Common myeloid progenitor, CD34-positive (primary cell): ENCODE measurements at regions not wholly inside any gene's neighbourhood (a gene's known extent, or its start where the extent isn't known, plus 50 kb on each side); places are given as distances from the start of the nearest gene placed in this dataset.

Experiments used
- CTCF ChIA-PET: fragments of 350-600 bp; sonication (Branson Sonifier 250); formaldehyde crosslinking; loops from one replicate; lab custom pipeline; 2021; ENCODE audit warnings: antibody characterized with exemption; lab: Charles Lee
- POLR2A ChIA-PET: fragments of 350-600 bp; sonication (Branson Sonifier 250); formaldehyde crosslinking; loops from one replicate; lab custom pipeline; 2021; ENCODE audit warnings: antibody characterized with exemption; lab: Charles Lee
- DNase-seq, 3 donors: peaks; one replicate each; pipeline versions ENCODE4 v3.0.0 to v3.0.0-alpha.2; 2013
- H3K27ac ChIP-seq, 2 experiments: 1 replicate in 1 of 2; 2 replicates in 1 of 2; pipeline ENCODE4 v1.7.0; 2013; ENCODE audit warnings: inconsistent platforms in 2 of 2, low read length in 2 of 2, mild to moderate bottlenecking in 2 of 2, low read depth in 1 of 2, moderate library complexity in 1 of 2; ENCODE audit not compliant: severe bottlenecking in 2 of 2, insufficient read depth in 1 of 2, poor library complexity in 1 of 2
- H3K27me3 ChIP-seq, 5 experiments: replicated peaks in 2 of 5; 1 replicate in 3 of 5; 2 replicates in 2 of 5; pipeline versions ENCODE4 v1.6.1 to v1.7.0; 2013; ENCODE audit warnings: low read length in 4 of 5, mild to moderate bottlenecking in 2 of 5, moderate library complexity in 2 of 5, inconsistent platforms in 1 of 5; ENCODE audit not compliant: insufficient read depth in 5 of 5, control insufficient read depth in 4 of 5
- H3K36me3 ChIP-seq, 4 experiments: 1 replicate in 2 of 4; 2 replicates in 2 of 4; pipeline versions ENCODE4 v1.6.1 to v1.7.0; 2013; ENCODE audit warnings: low read length in 3 of 4, control low read depth in 1 of 4, mild to moderate bottlenecking in 1 of 4; ENCODE audit not compliant: control insufficient read depth in 4 of 4, insufficient read depth in 4 of 4
- H3K4me1 ChIP-seq, 4 experiments: 1 replicate in 3 of 4; 2 replicates in 1 of 4; pipeline versions ENCODE4 v1.6.1 to v1.7.1; 2013; ENCODE audit warnings: low read length in 3 of 4, mild to moderate bottlenecking in 3 of 4, control low read depth in 1 of 4, inconsistent platforms in 1 of 4, moderate library complexity in 1 of 4; ENCODE audit not compliant: control insufficient read depth in 4 of 4, insufficient read depth in 4 of 4; ENCODE audit errors: control extremely low read depth in 1 of 4
- H3K4me3 ChIP-seq, 7 experiments: 1 replicate in 4 of 7; 2 replicates in 3 of 7; pipeline versions ENCODE4 v1.5.1 to v1.7.0; 2013; ENCODE audit warnings: mild to moderate bottlenecking in 7 of 7, low read length in 6 of 7, moderate library complexity in 6 of 7, inconsistent platforms in 2 of 7, low read depth in 2 of 7, control low read depth in 1 of 7; ENCODE audit not compliant: insufficient read depth in 4 of 7, control insufficient read depth in 1 of 7; ENCODE audit errors: extremely low read depth in 1 of 7
- H3K9me3 ChIP-seq, 5 experiments: 1 replicate in 4 of 5; 2 replicates in 1 of 5; pipeline versions ENCODE4 v1.6.1 to v1.7.1; 2013; ENCODE audit warnings: low read length in 4 of 5, mild to moderate bottlenecking in 2 of 5, inconsistent platforms in 1 of 5, low read depth in 1 of 5, moderate library complexity in 1 of 5; ENCODE audit not compliant: control insufficient read depth in 4 of 5, insufficient read depth in 2 of 5; ENCODE audit errors: control extremely low read depth in 1 of 5
- WGBS: methylation state at CpG from one replicate; pipeline ENCODE4 v1.1.5; 2013; ENCODE audit not compliant: insufficient coverage; 5-methylcytosine and 5-hydroxymethylcytosine counted together

DNA sequence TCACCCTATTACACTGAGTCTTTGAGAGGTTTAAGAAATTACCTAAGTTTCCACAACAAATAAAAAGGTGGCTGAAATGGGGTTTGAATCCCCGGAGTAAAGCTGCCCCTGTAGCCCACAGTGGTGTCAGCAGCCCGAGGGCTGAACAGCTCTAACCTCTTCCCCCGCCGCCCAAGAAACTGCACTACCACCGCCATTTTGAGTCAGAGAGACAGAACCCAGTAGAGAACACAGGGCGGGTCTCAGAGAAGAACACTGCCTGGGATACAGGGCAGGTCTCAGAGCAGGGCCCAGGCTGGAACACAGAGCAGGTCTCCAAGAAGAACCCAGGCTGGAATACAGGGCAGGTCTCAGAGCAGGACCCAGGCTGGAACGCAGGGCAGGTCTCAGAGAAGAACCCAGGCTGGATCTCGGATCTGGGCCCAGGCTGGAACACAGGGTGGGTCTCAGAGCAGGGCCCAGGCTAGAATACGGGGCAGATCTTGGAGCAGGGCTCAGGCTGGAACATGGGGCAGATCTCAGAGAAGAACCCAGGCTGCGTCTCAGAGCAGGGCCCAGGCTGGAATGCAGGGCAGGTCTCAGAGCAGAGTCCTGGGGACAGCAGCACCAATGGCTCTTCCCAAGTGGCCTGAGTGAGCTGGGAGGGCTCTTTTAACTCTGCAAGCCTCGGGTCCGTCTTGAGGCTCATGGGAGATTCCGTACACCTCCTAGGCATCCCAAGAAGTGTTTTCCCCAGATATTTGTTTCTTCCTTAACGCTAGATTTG lies 85.9 kb upstream of the LANCL2 start:
- no peak for DNase-seq
- H3K9me3 ChIP-seq, result no peaks in the 10 kb centered on the region
- H3K27me3 ChIP-seq, result peaks cover 0 to 4% (median 0%) of the 10 kb centered on the region in 5 experiments
- 89% methylated on average over 13 of the region's 14 CpGs for WGBS
- POLR2A ChIA-PET, result no interaction called here
- CTCF ChIA-PET, result interaction anchor here (0.7 to 8.2 kb wide), 6 partner anchors 9 to 141 kb away, joined by 3 to 76 read pairs (median 8); no protein-coding TSS in a partner anchor
- no peak overlapping the region for H3K4me3 ChIP-seq
- no peaks in the 10 kb centered on the region for H3K36me3 ChIP-seq
- no peaks in the 10 kb centered on the region for H3K4me1 ChIP-seq
- H3K27ac ChIP-seq, result no peak overlapping the region

DNA sequence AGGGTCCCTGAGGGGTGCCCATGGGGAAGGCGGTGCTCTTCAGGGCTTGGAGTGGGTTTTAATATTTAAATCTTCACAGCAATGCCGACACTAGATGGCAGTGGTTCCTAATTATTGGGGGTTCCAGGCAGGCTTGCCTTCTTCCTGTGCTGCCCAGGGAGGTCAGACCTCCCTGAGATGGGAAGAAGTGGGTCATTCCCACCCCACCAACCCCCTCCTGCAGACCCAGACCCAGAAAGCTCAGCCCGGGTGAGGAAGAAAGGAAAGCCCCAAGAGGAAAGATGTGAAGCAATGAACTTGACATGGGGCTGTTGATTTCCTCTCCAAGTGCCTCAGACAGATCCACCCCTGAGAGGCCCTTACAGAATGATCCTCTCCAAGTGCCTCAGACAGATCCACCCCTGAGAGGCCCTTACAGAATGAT lies 85.1 kb upstream of the LANCL2 start:
- Histone ChIP-seq H3K36me3 (no peaks in the 10 kb centered on the region), H3K9me3 (no peaks in the 10 kb centered on the region), H3K4me3 (no peak overlapping the region), H3K27ac (no peak overlapping the region), H3K4me1 (no peaks in the 10 kb centered on the region), H3K27me3 (peaks cover 0 to 4% (median 0%) of the 10 kb centered on the region in 5 experiments)
- CTCF ChIA-PET, result interaction anchor here (0.7 to 8.2 kb wide), 9 partner anchors 8 to 318 kb away, joined by 3 to 76 read pairs (median 5); no protein-coding TSS in a partner anchor
- POLR2A ChIA-PET, result no interaction called here
- DNase-seq, result peak; percentile 66 to 78 (median 71)
- WGBS, result 17% methylated on average over 2 of the region's 3 CpGs

DNA sequence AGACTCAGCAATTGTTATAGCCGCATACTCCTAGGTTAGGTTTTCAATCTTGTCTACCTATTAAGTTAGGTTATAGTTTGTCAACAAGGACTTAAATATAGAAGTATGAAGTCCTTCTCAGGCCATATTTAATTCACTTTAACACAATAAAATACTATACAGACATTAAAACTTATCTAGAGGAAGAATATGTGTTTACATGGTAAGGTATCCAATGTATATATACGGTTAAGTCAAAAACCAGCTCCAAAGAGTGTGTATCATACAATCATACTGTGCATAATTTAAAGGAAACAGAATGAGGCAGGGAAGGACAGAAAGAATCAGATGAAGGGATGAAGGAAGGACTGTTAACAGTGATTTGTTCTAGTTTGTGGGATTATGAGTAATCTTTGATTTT lies 79.5 kb upstream of the LANCL2 start:
- no peak overlapping the region for H3K27ac ChIP-seq
- POLR2A ChIA-PET, result no interaction called here
- WGBS, result no CpG with 5 or more reads among the region's 2 CpGs
- CTCF ChIA-PET, result interaction anchor here (1.4 kb wide), 1 partner anchor 133 kb away, joined by 3 read pairs; no protein-coding TSS in a partner anchor
- peaks cover 0 to 15% (median 2%) of the 10 kb centered on the region in 5 experiments for H3K27me3 ChIP-seq
- no peaks in the 10 kb centered on the region for H3K36me3 ChIP-seq
- no peaks in the 10 kb centered on the region for H3K4me1 ChIP-seq
- DNase-seq, result no peak
- no peak overlapping the region for H3K4me3 ChIP-seq
- no peaks in the 10 kb centered on the region for H3K9me3 ChIP-seq

DNA sequence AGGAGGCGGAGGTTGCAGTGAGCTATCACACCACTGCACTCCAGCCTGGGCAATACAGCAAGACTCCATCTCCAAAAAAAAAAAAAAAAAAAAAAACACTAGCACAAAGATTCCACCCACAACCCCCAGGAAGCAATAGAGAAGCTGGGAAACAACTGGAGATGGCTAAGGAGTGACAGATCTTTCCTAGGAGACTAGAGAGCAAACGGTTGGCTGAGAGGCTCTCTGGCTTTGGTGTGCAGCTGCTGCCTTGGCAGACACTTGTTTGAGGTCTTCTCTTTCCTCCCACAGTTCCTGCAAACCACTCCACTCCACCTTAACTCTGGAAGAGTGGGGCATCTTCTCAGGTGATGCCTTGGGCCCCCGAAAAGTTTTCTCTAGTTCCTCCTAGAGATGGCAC lies 78.5 kb upstream of the LANCL2 start:
- Histone ChIP-seq H3K9me3 (no peaks in the 10 kb centered on the region), H3K36me3 (no peaks in the 10 kb centered on the region), H3K4me3 (no peak overlapping the region), H3K27me3 (peaks cover 0 to 15% (median under 1%) of the 10 kb centered on the region in 5 experiments), H3K4me1 (no peaks in the 10 kb centered on the region), H3K27ac (no peak overlapping the region)
- no peak for DNase-seq
- ChIA-PET POLR2A (interaction anchor here (0.6 to 0.7 kb wide), 2 partner anchors 314 to 551 kb away, joined by 3 read pairs; no protein-coding TSS in a partner anchor), CTCF (no interaction called here)
- no CpG with 5 or more reads among the region's 3 CpGs for WGBS

DNA sequence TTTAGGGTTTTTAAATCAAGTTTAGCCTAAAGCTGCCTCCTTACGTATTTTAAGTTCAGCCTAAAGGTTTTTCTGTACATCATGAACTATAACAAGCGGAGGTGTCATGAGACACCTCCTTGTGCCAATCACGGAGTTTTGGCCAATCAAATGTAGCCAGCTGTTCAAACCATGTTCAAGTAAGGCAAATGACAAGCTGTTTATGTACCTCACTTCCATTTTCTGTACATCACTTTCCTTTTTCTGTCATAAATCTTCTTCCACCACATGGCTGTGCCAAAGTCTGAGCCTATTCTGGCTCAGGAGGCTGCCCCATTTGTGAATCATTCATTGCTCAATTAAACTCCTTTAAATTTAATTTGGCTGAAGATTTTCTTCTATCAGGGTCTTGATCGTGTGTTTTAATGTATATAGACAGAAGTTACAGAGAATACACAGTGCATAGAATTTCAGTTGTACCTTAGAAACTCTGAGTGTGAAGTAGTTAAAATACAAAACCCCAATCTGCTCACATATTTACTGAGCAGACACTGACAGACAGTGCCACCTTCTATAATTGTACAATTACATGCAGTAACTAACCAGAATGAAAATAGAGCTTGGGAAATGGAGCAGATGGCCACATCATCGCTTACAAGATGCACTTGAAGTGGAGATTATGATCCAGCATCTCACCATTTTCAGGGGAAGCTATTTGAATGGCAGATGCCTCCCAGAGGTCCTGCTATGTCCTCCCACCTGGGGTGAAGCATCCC lies 76.9 kb upstream of the LANCL2 start:
- 86% methylated on average over 4 of the region's 5 CpGs for WGBS
- Histone ChIP-seq H3K27me3 (peaks cover 0 to 17% (median 0%) of the 10 kb centered on the region in 5 experiments), H3K4me3 (no peak overlapping the region), H3K36me3 (no peaks in the 10 kb centered on the region), H3K9me3 (no peaks in the 10 kb centered on the region), H3K4me1 (no peaks in the 10 kb centered on the region), H3K27ac (no peak overlapping the region)
- CTCF ChIA-PET, result interaction anchor here (0.7 to 2.1 kb wide), 4 partner anchors 9 to 144 kb away, joined by 3 to 11 read pairs (median 3); no protein-coding TSS in a partner anchor
- DNase-seq, result no peak
- POLR2A ChIA-PET, result interaction anchor here (0.6 kb wide), 1 partner anchor 127 kb away, joined by 3 read pairs; no protein-coding TSS in a partner anchor

DNA sequence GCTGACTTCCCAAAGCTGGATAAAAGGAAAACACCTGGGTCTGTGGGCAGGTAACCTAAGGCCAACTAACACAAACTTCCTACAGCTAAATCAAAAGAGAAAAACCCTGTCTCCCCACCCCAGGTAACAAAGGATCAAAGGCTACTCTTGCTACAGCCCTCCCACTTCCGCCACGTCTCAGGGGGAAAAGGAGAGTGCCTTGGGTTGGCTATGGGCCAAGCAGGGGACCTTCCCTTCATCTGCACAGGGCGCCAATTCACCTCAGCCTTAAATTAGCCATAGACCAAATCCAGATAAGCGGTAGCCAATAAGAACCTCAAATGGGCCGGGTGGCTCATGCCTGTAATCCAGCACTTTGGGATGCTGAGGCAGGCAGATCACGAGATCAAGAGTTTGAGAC lies 69.1 kb upstream of the LANCL2 start:
- Histone ChIP-seq H3K4me1 (no peaks in the 10 kb centered on the region), H3K9me3 (no peaks in the 10 kb centered on the region), H3K36me3 (no peaks in the 10 kb centered on the region), H3K27ac (no peak overlapping the region), H3K4me3 (no peak overlapping the region), H3K27me3 (peaks cover 0 to 4% (median 0%) of the 10 kb centered on the region in 5 experiments)
- CTCF ChIA-PET, result no interaction called here
- DNase-seq, result no peak
- 89% methylated on average over 5 of the region's 6 CpGs for WGBS
- POLR2A ChIA-PET, result no interaction called here
